SU-DHL-6 (cell line): ENCODE measurements at regions not wholly inside any gene's neighbourhood (a gene's known extent, or its start where the extent isn't known, plus 50 kb on each side); places are given as distances from the start of the nearest gene placed in this dataset.

ENCODE experiments used
- H2AFZ ChIP-seq: fragments of 200-600 bp; sonication (generic); 2 replicates; pipeline ENCODE4 v1.6.1; 2014; ENCODE audit warnings: low read depth, mild to moderate bottlenecking, moderate library complexity, mixed read lengths, antibody characterized with exemption, low read length; ENCODE audit not compliant: severe bottlenecking
- H3F3A ChIP-seq: fragments of 200-600 bp; shearing (Covaris generic); 2 replicates; pipeline ENCODE4 v1.6.0; 2016; ENCODE audit warnings: antibody characterized with exemption, mild to moderate bottlenecking; ENCODE audit not compliant: insufficient read depth
- H3K27ac ChIP-seq: fragments of 200-600 bp; sonication (generic); 2 replicates; pipeline ENCODE4 v1.5.1; 2016; ENCODE audit warnings: low read depth, mild to moderate bottlenecking, low read length, moderate library complexity, mixed read lengths
- H3K27me3 ChIP-seq: fragments of 200-600 bp; sonication (generic), shearing (Covaris generic); 2 replicates; pipeline ENCODE4 v1.6.0; 2014; ENCODE audit warnings: mild to moderate bottlenecking, low read length
- H3K36me3 ChIP-seq: fragments of 200-600 bp; sonication (generic); 2 replicates; pipeline ENCODE4 v1.6.1; 2014; ENCODE audit warnings: mild to moderate bottlenecking, low read length, mixed read lengths
- H3K4me2 ChIP-seq: fragments of 300-600, 200-600 bp; shearing (Covaris generic), sonication (generic); 2 replicates; pipeline ENCODE4 v1.6.0; 2014; ENCODE audit warnings: low read length, low read depth, mild to moderate bottlenecking; ENCODE audit not compliant: poor library complexity, severe bottlenecking
- H3K4me3 ChIP-seq: fragments of 200-600 bp; sonication (generic); 2 replicates; pipeline ENCODE4 v1.5.1; 2014; ENCODE audit warnings: antibody characterized with exemption, low read length, mild to moderate bottlenecking, mixed read lengths; ENCODE audit not compliant: insufficient read depth, poor library complexity, severe bottlenecking
- H3K79me2 ChIP-seq: fragments of 200-600 bp; sonication (generic); 2 replicates; pipeline ENCODE4 v1.6.1; 2014; ENCODE audit warnings: mild to moderate bottlenecking, low read length, moderate library complexity; ENCODE audit not compliant: insufficient read depth
- H3K9ac ChIP-seq: fragments of 200-600 bp; sonication (generic); 2 replicates; pipeline ENCODE4 v1.7.0; 2014; ENCODE audit warnings: mild to moderate bottlenecking, low read length
- H3K9me2 ChIP-seq: fragments of 200-600 bp; sonication (generic); replicated peaks from 2 replicates; pipeline ENCODE4 v1.6.1; 2014; ENCODE audit warnings: low read length; ENCODE audit not compliant: insufficient read depth
- H3K9me3 ChIP-seq: fragments of 200-600 bp; sonication (generic); 2 replicates; pipeline ENCODE4 v1.6.1; 2014; ENCODE audit warnings: low read length, mixed read lengths; ENCODE audit not compliant: insufficient read depth
- H4K20me1 ChIP-seq: fragments of 200-600 bp; sonication (generic); 2 replicates; pipeline ENCODE4 v1.6.1; 2014; ENCODE audit warnings: low read depth, mild to moderate bottlenecking, antibody characterized with exemption, low read length, moderate library complexity, mixed read lengths
- CTCF ChIP-seq: fragments of 200-600 bp; sonication (generic); IDR thresholded peaks from one replicate; pipeline ENCODE4 v1.5.1; 2017; ENCODE audit warnings: antibody characterized with exemption, mild to moderate bottlenecking, low read length, moderate library complexity; ENCODE audit not compliant: insufficient read depth, poor library complexity, severe bottlenecking
- EZH2phosphoT487 ChIP-seq: fragments of 200-600 bp; sonication (generic), shearing (Covaris generic); conservative IDR thresholded peaks from 2 replicates; pipeline ENCODE4 v1.6.1; 2018; ENCODE audit warnings: mild to moderate bottlenecking, antibody characterized with exemption, low read length, moderate library complexity, mixed read lengths

DNA sequence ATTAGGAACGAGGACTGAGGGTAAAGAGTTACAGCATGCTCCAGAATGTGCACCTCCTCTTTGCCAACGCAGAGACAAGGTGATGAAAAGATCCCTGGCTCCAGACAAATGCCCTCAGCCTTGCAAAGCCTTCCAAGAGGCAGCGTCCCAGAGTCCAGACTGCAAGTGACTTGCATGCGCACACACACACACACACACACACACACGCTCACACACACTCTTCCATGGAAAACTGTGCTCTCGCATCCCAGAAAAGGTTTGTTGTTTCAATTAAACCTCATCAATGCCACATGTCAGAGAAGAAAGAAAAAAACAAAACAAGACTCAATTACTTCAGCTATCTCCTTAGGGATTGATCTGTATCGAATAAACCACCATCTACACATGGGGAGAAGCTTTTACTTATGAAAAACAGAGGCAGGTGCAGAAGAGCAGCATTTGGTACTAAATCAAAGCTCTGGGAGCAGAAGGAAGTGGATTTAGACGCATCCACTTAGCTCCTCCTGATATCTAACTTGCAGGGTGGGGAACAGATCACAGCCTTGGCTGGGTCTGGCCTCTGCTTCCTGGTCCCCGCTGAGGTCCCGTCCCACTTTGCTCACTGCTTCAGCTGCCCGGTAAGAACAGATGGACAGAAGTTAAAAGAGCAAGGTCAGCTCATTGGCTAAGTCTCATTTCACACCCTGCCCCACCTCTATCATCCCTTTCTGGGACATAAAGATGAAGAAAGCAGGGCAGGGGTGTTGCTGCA is 249.8 kb upstream of the BLID start:
- H3K4me2 ChIP-seq, result no peak overlapping the region
- no peak overlapping the region for H3K4me3 ChIP-seq
- H3K27ac ChIP-seq, result no peak overlapping the region
- H3K9ac ChIP-seq, result no peak overlapping the region
- no peaks in the 10 kb centered on the region for H3K27me3 ChIP-seq
- H3F3A ChIP-seq, result no peaks in the 10 kb centered on the region
- TF ChIP-seq CTCF, result no peak
- TF ChIP-seq EZH2phosphoT487, result no peak
- H4K20me1 ChIP-seq, result no peaks in the 10 kb centered on the region
- no peaks in the 10 kb centered on the region for H3K36me3 ChIP-seq
- no peaks in the 10 kb centered on the region for H3K79me2 ChIP-seq
- no peak overlapping the region for H2AFZ ChIP-seq
- H3K9me2 ChIP-seq, result no peaks in the 10 kb centered on the region
- no peaks in the 10 kb centered on the region for H3K9me3 ChIP-seq

DNA sequence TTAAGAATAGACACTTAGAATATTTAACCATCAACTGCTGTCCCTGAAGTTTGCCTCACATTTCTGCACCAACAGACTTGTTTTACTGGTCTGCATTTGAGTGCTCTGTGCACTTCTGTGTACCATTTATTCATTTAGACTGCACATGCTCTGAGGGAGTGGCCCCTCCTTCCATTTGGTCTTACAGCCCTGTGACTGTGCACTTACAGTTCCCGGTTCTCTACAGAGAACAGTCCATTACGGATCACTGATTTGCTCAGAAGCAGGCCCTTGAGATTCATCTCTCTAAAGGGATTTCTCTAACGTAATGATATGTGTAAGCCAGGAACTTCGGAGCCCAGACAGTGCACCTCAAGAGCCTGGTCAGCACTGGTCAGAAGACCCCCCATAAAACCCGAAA is 247.3 kb upstream of the BLID start:
- no peaks in the 10 kb centered on the region for H3K27me3 ChIP-seq
- no peak overlapping the region for H3K4me2 ChIP-seq
- H2AFZ ChIP-seq, result no peak overlapping the region
- no peaks in the 10 kb centered on the region for H4K20me1 ChIP-seq
- no peaks in the 10 kb centered on the region for H3K9me2 ChIP-seq
- no peaks in the 10 kb centered on the region for H3K79me2 ChIP-seq
- no peaks in the 10 kb centered on the region for H3K9me3 ChIP-seq
- H3K4me3 ChIP-seq, result no peak overlapping the region
- no peaks in the 10 kb centered on the region for H3F3A ChIP-seq
- H3K27ac ChIP-seq, result no peak overlapping the region
- H3K36me3 ChIP-seq, result no peaks in the 10 kb centered on the region
- TF ChIP-seq EZH2phosphoT487 (no peak), CTCF (no peak)
- H3K9ac ChIP-seq, result no peak overlapping the region

GRCh38 chr11:122362381-122362780 is 246.4 kb upstream of the BLID start:
- Histone ChIP-seq H3K27ac (no peak overlapping the region), H3K4me2 (no peak overlapping the region)

More at GRCh38 chr11:122362381-122362780, 246.4 kb upstream of the BLID start:
- Histone ChIP-seq H3K79me2 (no peaks in the 10 kb centered on the region), H3F3A (no peaks in the 10 kb centered on the region), H3K9me2 (no peaks in the 10 kb centered on the region), H3K36me3 (no peaks in the 10 kb centered on the region), H3K9me3 (no peaks in the 10 kb centered on the region), H3K9ac (no peak overlapping the region), H2AFZ (no peak overlapping the region), H4K20me1 (no peaks in the 10 kb centered on the region), H3K27me3 (no peaks in the 10 kb centered on the region), H3K4me3 (no peak overlapping the region)
- no peak for TF ChIP-seq EZH2phosphoT487
- no peak for TF ChIP-seq CTCF
